Tibial nerve (tissue), 3 donors: ENCODE measurements at regions not wholly inside any gene's neighbourhood (a gene's known extent, or its start where the extent isn't known, plus 50 kb on each side); places are given as distances from the start of the nearest gene placed in this dataset.

Source experiments
- CTCF ChIP-seq, 5 experiments: fragments of 200-600 bp in 3 of 5; fragments of 450-650 bp in 2 of 5; sonication (generic) in 3 of 5; IDR thresholded peaks; one replicate each; pipeline ENCODE4 v1.5.1; 2016 to 2019; ENCODE audit warnings: antibody characterized with exemption in 5 of 5, mild to moderate bottlenecking in 3 of 5, moderate library complexity in 2 of 5
- POLR2A ChIP-seq, 2 donors: fragments of 450-650 bp; IDR thresholded peaks; one replicate each; pipeline ENCODE4 v1.6.1; 2017; ENCODE audit warnings: antibody characterized with exemption in 2 of 2, mild to moderate bottlenecking in 2 of 2, moderate library complexity in 2 of 2

GRCh38 chr4:45876235-45876890, 247.5 kb downstream of the GABRG1 start:
- no peak for TF ChIP-seq POLR2A (IDR thresholded peaks at IDR 0.05)
- TF ChIP-seq CTCF (IDR thresholded peaks at IDR 0.05) = no peak
